GM18499 (cell line): ENCODE measurements at regions not wholly inside any gene's neighbourhood (a gene's known extent, or its start where the extent isn't known, plus 50 kb on each side); places are given as distances from the start of the nearest gene placed in this dataset.
"Not testable (repeated sequence)": the region's sequence is repeated elsewhere in the genome, so short reads cannot be mapped to it uniquely, and the experiment has no call there.

ENCODE experiments used
- ATAC-seq: cut with Tn5 transposase; IDR thresholded peaks from one replicate; pipeline ENCODE4 v1.9.1; 2021; ENCODE audit warnings: moderate number of reproducible peaks; ENCODE audit not compliant: insufficient read depth, unreplicated experiment

DNA sequence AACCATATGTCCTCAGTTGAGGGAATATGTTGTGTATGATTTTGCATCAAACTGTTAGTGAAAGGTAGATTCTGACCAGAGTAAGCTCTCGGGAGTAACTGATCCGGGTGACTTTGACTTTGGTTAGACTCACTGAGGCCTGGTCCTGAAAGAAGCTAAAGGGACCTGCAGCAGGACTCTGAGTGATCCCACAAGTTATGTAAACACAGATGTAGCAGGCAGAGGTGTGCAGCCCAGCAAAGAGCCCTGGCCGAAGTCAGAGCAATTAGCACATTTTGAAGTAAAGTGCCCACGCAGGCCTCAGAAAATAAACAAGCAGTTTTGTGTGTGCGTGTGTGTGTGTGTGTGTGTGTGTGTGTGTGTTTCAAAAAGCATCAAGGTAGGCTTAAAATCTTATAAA lies 245.6 kb upstream of the FERD3L start:
- ATAC-seq, result no peak

GRCh38 chr7:19381321-19381720 lies 236.1 kb upstream of the FERD3L start:
- no peak for ATAC-seq

DNA sequence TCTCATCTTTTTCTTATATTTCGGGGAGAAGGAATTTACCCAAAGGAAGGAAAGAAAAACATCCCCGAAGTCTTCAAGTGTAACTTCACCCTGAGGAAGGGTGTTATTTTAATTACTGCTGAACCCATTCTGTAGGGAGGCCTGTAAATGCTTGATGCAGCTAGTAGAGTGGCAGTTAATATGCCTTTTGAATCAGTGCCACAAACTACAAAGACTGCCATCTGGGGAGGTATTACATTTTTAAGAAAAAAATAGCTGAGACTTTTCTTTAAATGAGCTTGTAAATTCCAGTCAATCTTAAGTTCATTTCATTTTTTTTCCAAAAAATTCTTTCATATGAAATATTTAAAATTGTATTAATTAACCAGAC lies 233.1 kb upstream of the FERD3L start:
- ATAC-seq, result no peak

DNA sequence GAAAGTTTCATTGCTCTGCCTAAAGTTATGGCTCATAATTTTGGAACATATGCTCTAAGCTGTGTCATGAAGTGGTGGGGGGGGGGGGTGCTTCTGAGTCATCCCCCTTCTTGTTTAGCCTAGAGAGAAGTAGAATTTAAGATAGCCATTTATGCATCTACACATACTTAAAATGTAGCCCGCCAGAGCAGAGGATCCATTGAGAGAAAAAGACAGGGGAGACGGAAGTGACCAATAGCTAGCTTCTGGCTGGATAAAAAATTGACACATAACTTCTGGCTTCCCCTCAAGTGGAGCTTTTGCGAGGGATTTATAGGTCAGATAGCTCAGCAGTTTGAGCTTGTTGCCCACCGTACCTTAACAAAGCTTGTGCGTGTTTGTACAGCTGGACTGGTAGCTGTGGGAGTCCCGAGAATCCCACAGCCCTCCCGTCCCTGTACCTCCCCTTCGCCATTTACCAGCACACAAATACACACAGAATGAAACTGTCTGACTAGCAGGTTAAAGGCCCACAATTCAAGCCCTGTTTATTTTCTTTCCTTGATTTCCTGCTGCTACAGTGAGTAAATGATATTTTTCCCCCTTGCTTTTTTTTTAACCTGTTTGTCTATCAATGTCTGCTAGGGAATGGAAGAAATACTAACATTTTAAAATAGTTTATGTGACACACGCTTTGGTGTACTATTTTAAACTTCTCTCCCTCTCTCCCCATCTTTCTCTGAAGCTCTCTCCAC lies 232.6 kb upstream of the FERD3L start:
- no peak for ATAC-seq

GRCh38 chr7:19376538-19376937 lies 231.3 kb upstream of the FERD3L start:
- no peak for ATAC-seq

DNA sequence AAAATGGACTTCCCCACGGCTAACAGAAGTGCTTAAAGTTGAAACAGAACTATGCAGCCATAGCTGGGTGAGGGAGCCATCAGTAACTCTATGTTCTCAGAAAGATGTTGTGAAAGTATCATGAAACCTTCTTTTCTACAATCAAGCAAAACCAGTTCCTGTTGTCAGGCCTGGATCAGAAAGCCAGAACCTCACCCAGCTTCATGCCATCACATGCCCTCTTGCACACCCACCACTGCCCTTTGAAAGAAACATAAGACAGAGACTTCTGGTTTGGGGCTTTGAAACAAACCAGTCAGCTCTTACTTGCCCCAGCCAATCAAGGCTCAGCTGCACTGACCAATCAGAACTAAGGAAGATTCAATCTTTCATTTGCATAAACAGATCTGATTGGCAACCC lies 230.8 kb upstream of the FERD3L start:
- ATAC-seq, result no peak

- ATAC-seq, result no peak
Measured at GRCh38 chr7:19373334-19373733, 228.1 kb upstream of the FERD3L start.

GRCh38 chr7:19369806-19370205 lies 224.6 kb upstream of the FERD3L start:
- ATAC-seq, result no peak

DNA sequence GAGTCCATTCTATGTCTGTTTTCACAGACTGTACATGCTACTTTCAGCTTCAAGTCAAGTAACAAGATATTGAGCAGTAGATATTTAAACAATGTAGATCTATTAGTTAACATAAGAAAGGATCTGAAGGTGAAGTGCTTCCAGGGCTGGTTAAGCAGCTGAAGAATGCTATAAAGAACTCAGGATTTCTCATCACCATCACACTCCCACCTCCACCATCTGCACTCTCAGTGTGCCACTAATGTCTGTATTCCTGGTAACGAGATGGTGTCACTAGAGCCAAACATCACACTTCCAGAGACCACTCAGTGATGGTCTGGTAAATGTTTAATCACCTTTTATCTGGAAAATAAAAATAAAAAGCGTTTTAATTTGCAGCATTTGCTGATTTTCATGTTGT lies 224.0 kb upstream of the FERD3L start:
- ATAC-seq, result no peak

- no peak for ATAC-seq
Measured at GRCh38 chr7:19368491-19368925, 223.3 kb upstream of the FERD3L start.

DNA sequence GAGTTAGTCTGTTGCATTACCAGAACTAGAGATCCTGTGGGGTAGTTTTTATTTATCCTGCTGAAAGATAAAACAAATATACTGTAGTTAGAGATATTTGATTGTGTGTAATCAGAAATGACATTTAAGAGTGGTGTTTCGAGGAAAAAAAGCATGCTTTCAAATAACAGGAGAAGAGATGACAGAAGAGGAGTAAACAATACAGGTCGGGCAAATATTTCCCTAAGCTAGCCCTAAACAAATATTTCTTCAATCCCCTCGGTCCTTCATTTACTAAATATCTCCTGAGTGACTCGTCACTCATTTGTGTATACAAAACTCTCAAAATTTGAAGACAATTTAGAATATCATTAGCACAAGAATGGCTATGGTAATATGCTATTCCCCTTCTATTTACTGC lies 219.7 kb upstream of the FERD3L start:
- ATAC-seq, result no peak

DNA sequence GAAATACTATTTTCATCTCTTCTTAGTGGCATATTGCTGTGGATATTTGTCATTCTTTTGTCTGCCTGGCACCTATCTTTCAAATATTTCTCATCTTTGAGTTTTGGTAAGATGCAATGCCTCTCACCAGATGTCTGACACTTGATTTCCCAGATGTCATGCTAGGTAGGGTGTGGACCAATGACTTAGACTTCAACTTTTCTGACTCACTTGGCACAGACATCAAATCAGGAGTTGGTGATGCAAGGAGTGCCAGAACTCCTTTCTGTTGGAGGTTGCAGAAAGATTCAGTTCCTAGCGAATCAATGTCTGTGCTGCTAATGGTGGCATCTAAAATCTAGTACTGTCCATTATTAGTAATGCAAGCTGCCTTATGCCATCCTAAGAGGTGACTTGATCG lies 216.9 kb upstream of the FERD3L start:
- no peak for ATAC-seq

GRCh38 chr7:19353180-19353579 lies 208.0 kb upstream of the FERD3L start:
- ATAC-seq, result no peak

- no peak for ATAC-seq
Measured at GRCh38 chr7:19352305-19352695, 207.1 kb upstream of the FERD3L start.

- ATAC-seq, result no peak
Measured at GRCh38 chr7:19351341-19352304, 206.4 kb upstream of the FERD3L start.

GRCh38 chr7:19339512-19339911 lies 194.3 kb upstream of the FERD3L start:
- no peak for ATAC-seq

GRCh38 chr7:19338512-19338911 lies 193.3 kb upstream of the FERD3L start:
- not testable (repeated sequence) for ATAC-seq

DNA sequence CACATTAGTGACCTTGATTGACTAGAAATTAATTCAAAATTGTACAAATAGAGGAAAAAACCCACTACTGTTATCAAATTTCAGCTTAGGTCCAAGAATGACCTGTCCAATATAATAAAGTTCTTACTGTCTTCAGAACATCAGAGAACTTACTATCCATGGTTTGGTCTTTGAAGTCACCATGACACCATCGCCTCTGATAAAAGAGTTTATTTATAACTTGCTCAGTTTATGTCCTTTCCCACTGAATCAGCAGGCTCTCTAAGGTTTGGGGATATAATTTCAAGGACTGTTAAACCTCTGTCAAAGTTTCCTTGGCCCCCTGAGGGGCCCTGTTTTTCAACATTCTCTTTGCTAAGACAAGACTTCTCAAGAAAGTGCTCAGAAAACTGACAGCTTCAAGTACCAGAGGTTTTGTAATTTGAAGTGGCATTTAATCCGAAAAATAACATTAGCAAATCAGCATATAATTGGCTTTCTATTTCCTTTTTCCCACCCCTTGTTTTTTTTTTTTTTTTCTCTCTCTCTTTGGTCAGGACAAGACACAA lies 191.7 kb upstream of the FERD3L start:
- no peak for ATAC-seq

- no peak for ATAC-seq
Measured at GRCh38 chr7:19333706-19334105, 188.5 kb upstream of the FERD3L start.

DNA sequence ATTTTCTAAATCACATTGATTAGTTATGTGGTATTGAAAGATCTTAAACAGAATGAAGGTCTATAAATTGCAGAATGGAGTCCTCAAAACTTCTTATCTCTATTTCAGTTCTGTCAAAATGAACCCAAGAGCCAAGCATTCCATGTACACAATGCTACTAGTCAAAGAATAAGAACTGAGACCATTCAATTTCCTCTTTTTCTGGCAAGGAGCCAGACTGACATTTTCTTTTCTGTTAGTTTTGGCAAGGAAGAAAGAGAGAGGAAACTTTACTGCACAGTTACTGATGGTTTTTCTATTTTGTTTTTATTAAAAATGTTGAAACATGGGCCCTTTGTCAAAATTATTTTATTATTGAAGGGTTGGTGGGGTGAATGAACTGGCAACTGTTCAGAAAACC lies 181.8 kb upstream of the FERD3L start:
- no peak for ATAC-seq

- ATAC-seq, result no peak
Measured at GRCh38 chr7:19322002-19322401, 176.8 kb upstream of the FERD3L start.
